CD4-positive, CD25-positive, alpha-beta regulatory T cell (primary cell): ENCODE measurements at regions not wholly inside any gene's neighbourhood (a gene's known extent, or its start where the extent isn't known, plus 50 kb on each side); places are given as distances from the start of the nearest gene placed in this dataset.

Experiments used
- ATAC-seq, 2 donors: fragments of 150-1000 bp; cut with Tn5 transposase; one replicate each; pipeline ENCODE4 v1.10.0; 2021; ENCODE audit warnings: low read depth in 2 of 2, moderate number of reproducible peaks in 2 of 2, moderate library complexity in 1 of 2
- DNase-seq, 3 donors: peaks; one replicate each; pipeline versions ENCODE4 v3.0.0 to v3.0.0-alpha.2; 2012 to 2022; ENCODE audit warnings: mixed read lengths in 1 of 3
- H3K27ac ChIP-seq: one replicate; pipeline ENCODE4 v1.7.0; 2013; ENCODE audit warnings: mild to moderate bottlenecking, low read length; ENCODE audit not compliant: insufficient read depth, poor library complexity, severe bottlenecking
- H3K27me3 ChIP-seq: one replicate; pipeline ENCODE4 v1.7.0; 2013; ENCODE audit warnings: low read length; ENCODE audit not compliant: control insufficient read depth, insufficient read depth
- H3K36me3 ChIP-seq: one replicate; pipeline ENCODE4 v1.7.0; 2013; ENCODE audit warnings: mild to moderate bottlenecking, low read length, moderate library complexity; ENCODE audit not compliant: control insufficient read depth, insufficient read depth
- H3K4me1 ChIP-seq: 2 replicates; pipeline ENCODE4 v1.7.0; 2013; ENCODE audit warnings: mild to moderate bottlenecking, low read length; ENCODE audit not compliant: insufficient read depth, control insufficient read depth, poor library complexity, severe bottlenecking
- H3K4me3 ChIP-seq: one replicate; pipeline ENCODE4 v1.7.0; 2013; ENCODE audit warnings: low read depth, mild to moderate bottlenecking, low read length, moderate library complexity
- H3K9me3 ChIP-seq, 2 experiments: 1 replicate in 1 of 2; 2 replicates in 1 of 2; pipeline ENCODE4 v1.7.0; 2013; ENCODE audit warnings: low read length in 2 of 2, mild to moderate bottlenecking in 1 of 2, moderate library complexity in 1 of 2; ENCODE audit not compliant: control insufficient read depth in 2 of 2
- H3K27ac Mint-ChIP-seq, 3 donors: one replicate each; pipeline ENCODE4 v1.8.0; 2020 to 2022; ENCODE audit warnings: mild to moderate bottlenecking in 3 of 3, mixed read lengths in 3 of 3, moderate library complexity in 2 of 3
- H3K27me3 Mint-ChIP-seq: one replicate; pipeline ENCODE4 v1.8.0; 2022; ENCODE audit warnings: mild to moderate bottlenecking, mixed read lengths
- H3K36me3 Mint-ChIP-seq: one replicate; pipeline ENCODE4 v1.8.0; 2020; ENCODE audit warnings: mixed read lengths
- H3K4me1 Mint-ChIP-seq, 4 donors: one replicate each; pipeline ENCODE4 v1.8.0; 2020 to 2022; ENCODE audit warnings: mixed read lengths in 4 of 4, mild to moderate bottlenecking in 1 of 4
- H3K4me3 Mint-ChIP-seq, 4 donors: one replicate each; pipeline ENCODE4 v1.8.0; 2020 to 2022; ENCODE audit warnings: mild to moderate bottlenecking in 4 of 4, mixed read lengths in 4 of 4, moderate library complexity in 3 of 4
- H3K9me3 Mint-ChIP-seq, 7 donors: one replicate each; pipeline ENCODE4 v1.8.0; 2020 to 2022; ENCODE audit warnings: mixed read lengths in 7 of 7, mild to moderate bottlenecking in 3 of 7, moderate library complexity in 2 of 7

GRCh38 chr2:15769235-15769634 lies 171.1 kb upstream of the MYCN start:
- H3K27ac ChIP-seq: no peak overlapping the region
- Mint-ChIP-seq H3K27me3 (no peaks in the 10 kb centered on the region), H3K27ac (no peak overlapping the region), H3K4me1 (no peaks in the 10 kb centered on the region), H3K4me3 (no peak overlapping the region), H3K9me3 (no peaks in the 10 kb centered on the region), H3K36me3 (no peaks in the 10 kb centered on the region)
- DNase-seq (no peak), ATAC-seq (no peak)
- no peaks in the 10 kb centered on the region for H3K27me3 ChIP-seq
- no peaks in the 10 kb centered on the region for H3K9me3 ChIP-seq
- H3K4me3 ChIP-seq: no peak overlapping the region
- H3K36me3 ChIP-seq: no peaks in the 10 kb centered on the region
- H3K4me1 ChIP-seq: no peaks in the 10 kb centered on the region

DNA sequence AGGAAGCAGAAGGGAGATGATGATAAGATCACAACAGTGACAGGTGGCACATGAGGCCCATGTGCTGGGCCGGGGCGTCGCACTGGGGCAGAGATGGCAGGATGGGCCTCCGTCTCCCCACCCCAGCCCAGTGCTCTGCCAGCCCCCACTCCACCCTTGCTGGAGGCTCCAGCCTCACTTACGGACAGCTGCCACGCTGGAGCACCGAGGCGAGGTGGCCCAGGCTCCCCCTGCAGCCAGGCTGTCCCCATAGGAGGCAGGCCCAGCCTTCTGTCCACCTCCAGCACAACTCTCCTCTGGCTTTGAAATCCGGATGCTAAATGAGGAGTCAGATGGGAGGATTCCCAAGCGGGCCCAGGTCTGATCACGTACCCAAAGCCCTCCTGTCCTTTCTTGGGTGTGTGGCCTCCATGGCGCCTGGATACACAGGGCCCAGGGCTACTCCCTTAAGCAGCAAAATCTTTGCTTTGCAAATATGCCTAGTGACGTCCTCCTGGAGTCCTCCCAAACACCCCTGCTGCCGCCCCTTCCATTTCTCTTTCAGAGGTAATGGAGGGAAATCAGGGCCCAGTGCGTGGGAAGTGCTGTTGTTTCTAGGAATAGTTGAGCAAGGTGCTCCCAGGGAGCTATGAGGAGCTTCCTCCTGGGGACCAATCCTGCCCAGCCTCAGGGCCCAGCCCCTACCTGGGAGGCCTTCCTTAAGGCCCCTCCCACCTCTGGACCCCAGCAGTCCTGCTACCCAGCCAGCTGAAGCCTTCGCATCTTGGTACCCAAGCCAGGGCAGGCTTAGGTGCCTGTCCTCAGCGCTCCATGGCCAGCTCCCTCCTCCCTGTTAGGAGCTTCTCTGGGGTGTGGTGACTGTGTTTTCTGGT lies 170.4 kb upstream of the MYCN start:
- DNase-seq (no peak), ATAC-seq (no peak)
- H3K36me3 ChIP-seq: no peaks in the 10 kb centered on the region
- no peak overlapping the region for H3K27ac ChIP-seq
- H3K9me3 Mint-ChIP-seq: no peaks in the 10 kb centered on the region
- no peaks in the 10 kb centered on the region for H3K27me3 ChIP-seq
- H3K4me3 ChIP-seq: no peak overlapping the region
- no peak overlapping the region for H3K4me3 Mint-ChIP-seq
- no peak overlapping the region for H3K27ac Mint-ChIP-seq
- H3K9me3 ChIP-seq: no peaks in the 10 kb centered on the region
- no peaks in the 10 kb centered on the region for H3K4me1 Mint-ChIP-seq
- no peaks in the 10 kb centered on the region for H3K36me3 Mint-ChIP-seq
- H3K27me3 Mint-ChIP-seq: no peaks in the 10 kb centered on the region
- no peaks in the 10 kb centered on the region for H3K4me1 ChIP-seq

DNA sequence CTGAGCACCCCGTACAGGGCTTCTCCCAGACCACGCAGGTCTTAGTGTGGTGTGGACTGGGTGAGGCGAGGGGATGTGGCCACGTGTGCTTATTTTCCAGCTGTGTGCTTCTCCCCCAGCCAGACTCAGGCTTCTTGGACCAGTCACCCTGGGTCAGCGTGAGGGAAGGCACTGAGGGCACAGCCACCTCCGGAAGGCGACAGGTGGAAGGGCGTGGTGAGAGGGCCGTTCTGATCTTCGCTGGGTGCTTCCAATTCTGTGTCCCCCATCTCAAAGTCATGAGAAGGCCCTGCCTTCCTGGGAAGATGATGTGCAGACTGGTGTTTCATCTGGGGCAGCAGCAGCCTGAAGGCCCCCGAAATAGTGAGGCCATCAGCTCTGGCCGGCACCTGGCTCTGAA lies 169.7 kb upstream of the MYCN start:
- no peak overlapping the region for H3K27ac ChIP-seq
- no peak for ATAC-seq
- no peak overlapping the region for H3K27ac Mint-ChIP-seq
- H3K4me3 ChIP-seq: no peak overlapping the region
- no peaks in the 10 kb centered on the region for H3K27me3 Mint-ChIP-seq
- H3K9me3 Mint-ChIP-seq: no peaks in the 10 kb centered on the region
- no peak for DNase-seq
- no peaks in the 10 kb centered on the region for H3K4me1 ChIP-seq
- no peaks in the 10 kb centered on the region for H3K27me3 ChIP-seq
- no peaks in the 10 kb centered on the region for H3K9me3 ChIP-seq
- no peaks in the 10 kb centered on the region for H3K36me3 Mint-ChIP-seq
- no peaks in the 10 kb centered on the region for H3K36me3 ChIP-seq
- no peaks in the 10 kb centered on the region for H3K4me1 Mint-ChIP-seq
- no peak overlapping the region for H3K4me3 Mint-ChIP-seq

GRCh38 chr2:15771124-15771523 lies 169.2 kb upstream of the MYCN start:
- Mint-ChIP-seq H3K4me3 (no peak overlapping the region), H3K9me3 (no peaks in the 10 kb centered on the region), H3K4me1 (no peaks in the 10 kb centered on the region), H3K27me3 (no peaks in the 10 kb centered on the region), H3K27ac (no peak overlapping the region), H3K36me3 (no peaks in the 10 kb centered on the region)
- Histone ChIP-seq H3K36me3 (no peaks in the 10 kb centered on the region), H3K27ac (no peak overlapping the region), H3K4me3 (no peak overlapping the region), H3K27me3 (no peaks in the 10 kb centered on the region), H3K4me1 (no peaks in the 10 kb centered on the region), H3K9me3 (no peaks in the 10 kb centered on the region)
- DNase-seq (no peak), ATAC-seq (no peak)

- DNase-seq: no peak
- Histone ChIP-seq H3K27ac (no peak overlapping the region), H3K9me3 (no peaks in the 10 kb centered on the region), H3K4me3 (no peak overlapping the region), H3K27me3 (no peaks in the 10 kb centered on the region), H3K4me1 (no peaks in the 10 kb centered on the region), H3K36me3 (no peaks in the 10 kb centered on the region)
- Mint-ChIP-seq H3K9me3 (no peaks in the 10 kb centered on the region), H3K4me1 (no peaks in the 10 kb centered on the region), H3K4me3 (no peak overlapping the region), H3K27ac (no peak overlapping the region), H3K36me3 (no peaks in the 10 kb centered on the region), H3K27me3 (no peaks in the 10 kb centered on the region)
- no peak for ATAC-seq
Measured at GRCh38 chr2:15772086-15772595, 168.2 kb upstream of the MYCN start.

- Histone ChIP-seq H3K36me3 (no peaks in the 10 kb centered on the region), H3K4me3 (no peak overlapping the region), H3K27ac (no peak overlapping the region), H3K27me3 (no peaks in the 10 kb centered on the region), H3K9me3 (no peaks in the 10 kb centered on the region), H3K4me1 (no peaks in the 10 kb centered on the region)
- H3K27me3 Mint-ChIP-seq: no peaks in the 10 kb centered on the region
- H3K9me3 Mint-ChIP-seq: no peaks in the 10 kb centered on the region
- no peak for DNase-seq
- no peaks in the 10 kb centered on the region for H3K4me1 Mint-ChIP-seq
- no peaks in the 10 kb centered on the region for H3K36me3 Mint-ChIP-seq
- H3K4me3 Mint-ChIP-seq: no peak overlapping the region
- no peak for ATAC-seq
- H3K27ac Mint-ChIP-seq: no peak overlapping the region
Measured at GRCh38 chr2:15772681-15773080, 167.7 kb upstream of the MYCN start.

GRCh38 chr2:15773204-15773603 lies 167.1 kb upstream of the MYCN start:
- Mint-ChIP-seq H3K9me3 (no peaks in the 10 kb centered on the region), H3K27ac (no peak overlapping the region), H3K4me3 (no peak overlapping the region), H3K27me3 (no peaks in the 10 kb centered on the region), H3K36me3 (no peaks in the 10 kb centered on the region), H3K4me1 (no peaks in the 10 kb centered on the region)
- no peak overlapping the region for H3K27ac ChIP-seq
- DNase-seq (no peak), ATAC-seq (no peak)
- H3K36me3 ChIP-seq: no peaks in the 10 kb centered on the region
- H3K4me3 ChIP-seq: no peak overlapping the region
- no peaks in the 10 kb centered on the region for H3K27me3 ChIP-seq
- H3K4me1 ChIP-seq: no peaks in the 10 kb centered on the region
- no peaks in the 10 kb centered on the region for H3K9me3 ChIP-seq

GRCh38 chr2:15773846-15774245 lies 166.5 kb upstream of the MYCN start:
- no peaks in the 10 kb centered on the region for H3K4me1 ChIP-seq
- no peak overlapping the region for H3K27ac ChIP-seq
- no peaks in the 10 kb centered on the region for H3K9me3 ChIP-seq
- H3K27me3 ChIP-seq: no peaks in the 10 kb centered on the region
- DNase-seq (no peak), ATAC-seq (no peak)
- H3K4me3 ChIP-seq: no peak overlapping the region
- H3K27ac Mint-ChIP-seq: no peak overlapping the region
- H3K9me3 Mint-ChIP-seq: no peaks in the 10 kb centered on the region
- no peaks in the 10 kb centered on the region for H3K4me1 Mint-ChIP-seq
- no peaks in the 10 kb centered on the region for H3K27me3 Mint-ChIP-seq
- H3K36me3 ChIP-seq: no peaks in the 10 kb centered on the region
- no peak overlapping the region for H3K4me3 Mint-ChIP-seq
- no peaks in the 10 kb centered on the region for H3K36me3 Mint-ChIP-seq
